ENCODE measurements at regions not wholly inside any gene's neighbourhood (a gene's known extent, or its start where the extent isn't known, plus 50 kb on each side); places are given as distances from the start of the nearest gene placed in this dataset.

- H3K9ac ChIP-seq (ENCODE audit: low read depth, low read length, poor library complexity): no peak overlapping the region
- no peak overlapping the region for H4K8ac ChIP-seq (ENCODE audit: low read depth, low read length)
- H2BK5ac ChIP-seq (ENCODE audit: low read length): no peak overlapping the region
- no peak overlapping the region for H3K4me3 ChIP-seq (ENCODE audit: low read length in 2 of 2)
- no peak overlapping the region for H3K14ac ChIP-seq (ENCODE audit: low read length)
- no peak overlapping the region for H2BK120ac ChIP-seq (ENCODE audit: low read depth, low read length)
- no CpG with 5 or more reads among the region's 3 CpGs for WGBS, 2 donors (ENCODE audit: extremely low coverage in 2 of 2, insufficient read length in 2 of 2, insufficient replicate concordance in 1 of 2)
- no peaks in the 10 kb centered on the region for H3K36me3 ChIP-seq (replicated peaks in 1 of 2; ENCODE audit: control insufficient read depth in 2 of 2, insufficient read depth in 2 of 2, low read length in 2 of 2)
- no peak overlapping the region for H3K18ac ChIP-seq (ENCODE audit: low read length)
- no peak overlapping the region for H2BK12ac ChIP-seq (ENCODE audit: low read length)
- H2AK5ac ChIP-seq (ENCODE audit: low read depth, low read length): no peak overlapping the region
- H4K91ac ChIP-seq (ENCODE audit: low read depth, low read length, poor library complexity): no peak overlapping the region
- no peak overlapping the region for H3K23ac ChIP-seq (ENCODE audit: low read depth, low read length, poor library complexity)
- H2AFZ ChIP-seq (ENCODE audit: low read length): no peak overlapping the region
- H3K27ac ChIP-seq (replicated peaks; ENCODE audit: low read length): no peak overlapping the region
- no peaks in the 10 kb centered on the region for H3K4me1 ChIP-seq (ENCODE audit: control insufficient read depth in 2 of 2, insufficient read depth in 1 of 2, low read depth in 1 of 2, low read length in 2 of 2)
- H2BK15ac ChIP-seq (ENCODE audit: low read length): no peak overlapping the region
- no peak overlapping the region for H3K4me2 ChIP-seq (ENCODE audit: insufficient read depth, low read length, poor library complexity, severe bottlenecking)
- no peaks in the 10 kb centered on the region for H3K79me1 ChIP-seq (ENCODE audit: low read depth, low read length)
- no peak overlapping the region for H3K4ac ChIP-seq (ENCODE audit: low read length)
- H3K9me3 ChIP-seq (replicated peaks in 1 of 2; ENCODE audit: control insufficient read depth in 2 of 2, insufficient read depth in 1 of 2, low read depth in 1 of 2, low read length in 2 of 2): no peaks in the 10 kb centered on the region
- no peaks in the 10 kb centered on the region for H3K27me3 ChIP-seq (ENCODE audit: control insufficient read depth in 3 of 3, insufficient read depth in 3 of 3, low read depth in 1 of 3, low read length in 3 of 3)
- no peak for DNase-seq (ENCODE audit: low spot score)
These were observed 468.2 kb downstream of the MIAT start for GRCh38 chr22:27125539-27125938.

GRCh38 chr22:27127911-27128310 is 470.5 kb downstream of the MIAT start:
- no peak overlapping the region for H3K14ac ChIP-seq (ENCODE audit: low read length)
- H2BK15ac ChIP-seq (ENCODE audit: low read length): no peak overlapping the region
- no peak overlapping the region for H2BK12ac ChIP-seq (ENCODE audit: low read length)
- H3K27ac ChIP-seq (replicated peaks; ENCODE audit: low read length): no peak overlapping the region
- H3K36me3 ChIP-seq (replicated peaks in 1 of 2; ENCODE audit: control insufficient read depth in 2 of 2, insufficient read depth in 2 of 2, low read length in 2 of 2): no peaks in the 10 kb centered on the region
- no peak for DNase-seq (ENCODE audit: low spot score)
- no peak overlapping the region for H3K4ac ChIP-seq (ENCODE audit: low read length)
- no peak overlapping the region for H2BK5ac ChIP-seq (ENCODE audit: low read length)
- H3K4me3 ChIP-seq (ENCODE audit: low read length in 2 of 2): no peak overlapping the region
- H3K9me3 ChIP-seq (replicated peaks in 1 of 2; ENCODE audit: control insufficient read depth in 2 of 2, insufficient read depth in 1 of 2, low read depth in 1 of 2, low read length in 2 of 2): no peaks in the 10 kb centered on the region
- no peaks in the 10 kb centered on the region for H3K27me3 ChIP-seq (ENCODE audit: control insufficient read depth in 3 of 3, insufficient read depth in 3 of 3, low read depth in 1 of 3, low read length in 3 of 3)
- H2AK5ac ChIP-seq (ENCODE audit: low read depth, low read length): no peak overlapping the region
- no CpG with 5 or more reads among the region's 5 CpGs for WGBS, 2 donors (ENCODE audit: extremely low coverage in 2 of 2, insufficient read length in 2 of 2, insufficient replicate concordance in 1 of 2)
- H2BK120ac ChIP-seq (ENCODE audit: low read depth, low read length): no peak overlapping the region
- H3K9ac ChIP-seq (ENCODE audit: low read depth, low read length, poor library complexity): no peak overlapping the region
- H4K91ac ChIP-seq (ENCODE audit: low read depth, low read length, poor library complexity): no peak overlapping the region
- H3K4me1 ChIP-seq (ENCODE audit: control insufficient read depth in 2 of 2, insufficient read depth in 1 of 2, low read depth in 1 of 2, low read length in 2 of 2): no peaks in the 10 kb centered on the region
- H3K79me1 ChIP-seq (ENCODE audit: low read depth, low read length): no peaks in the 10 kb centered on the region
- no peak overlapping the region for H3K4me2 ChIP-seq (ENCODE audit: insufficient read depth, low read length, poor library complexity, severe bottlenecking)
- H3K23ac ChIP-seq (ENCODE audit: low read depth, low read length, poor library complexity): no peak overlapping the region
- H2AFZ ChIP-seq (ENCODE audit: low read length): no peak overlapping the region
- H3K18ac ChIP-seq (ENCODE audit: low read length): no peak overlapping the region
- no peak overlapping the region for H4K8ac ChIP-seq (ENCODE audit: low read depth, low read length)

GRCh38 chr22:27128461-27129085 is 471.2 kb downstream of the MIAT start:
- H3K4me3 ChIP-seq (ENCODE audit: low read length in 2 of 2): no peak overlapping the region
- no peak overlapping the region for H4K8ac ChIP-seq (ENCODE audit: low read depth, low read length)
- no peak overlapping the region for H2AFZ ChIP-seq (ENCODE audit: low read length)
- peak overlapping the region; percentile 70 for H2AK5ac ChIP-seq (ENCODE audit: low read depth, low read length)
- no peak overlapping the region for H3K23ac ChIP-seq (ENCODE audit: low read depth, low read length, poor library complexity)
- no peak overlapping the region for H2BK15ac ChIP-seq (ENCODE audit: low read length)
- H3K27me3 ChIP-seq (ENCODE audit: control insufficient read depth in 3 of 3, insufficient read depth in 3 of 3, low read depth in 1 of 3, low read length in 3 of 3): no peaks in the 10 kb centered on the region
- H3K14ac ChIP-seq (ENCODE audit: low read length): no peak overlapping the region
- H2BK120ac ChIP-seq (ENCODE audit: low read depth, low read length): no peak overlapping the region
- peak overlapping the region; percentile 55 for H3K18ac ChIP-seq (ENCODE audit: low read length)
- no peak overlapping the region for H2BK12ac ChIP-seq (ENCODE audit: low read length)
- no peak overlapping the region for H3K9ac ChIP-seq (ENCODE audit: low read depth, low read length, poor library complexity)
- no peak overlapping the region for H2BK5ac ChIP-seq (ENCODE audit: low read length)
- H3K27ac ChIP-seq (replicated peaks; ENCODE audit: low read length): no peak overlapping the region
- H4K91ac ChIP-seq (ENCODE audit: low read depth, low read length, poor library complexity): no peak overlapping the region
- no peak for DNase-seq (ENCODE audit: low spot score)
- no peak overlapping the region for H3K4me2 ChIP-seq (ENCODE audit: insufficient read depth, low read length, poor library complexity, severe bottlenecking)
- no peaks in the 10 kb centered on the region for H3K36me3 ChIP-seq (replicated peaks in 1 of 2; ENCODE audit: control insufficient read depth in 2 of 2, insufficient read depth in 2 of 2, low read length in 2 of 2)
- H3K79me1 ChIP-seq (ENCODE audit: low read depth, low read length): no peaks in the 10 kb centered on the region
- no peak overlapping the region for H3K4ac ChIP-seq (ENCODE audit: low read length)
- WGBS, 2 donors (ENCODE audit: extremely low coverage in 2 of 2, insufficient read length in 2 of 2, insufficient replicate concordance in 1 of 2): no CpG with 5 or more reads among the region's 9 CpGs
- peaks cover 0 to 4% of the 10 kb centered on the region in 2 donors for H3K4me1 ChIP-seq (ENCODE audit: control insufficient read depth in 2 of 2, insufficient read depth in 1 of 2, low read depth in 1 of 2, low read length in 2 of 2)
- H3K9me3 ChIP-seq (replicated peaks in 1 of 2; ENCODE audit: control insufficient read depth in 2 of 2, insufficient read depth in 1 of 2, low read depth in 1 of 2, low read length in 2 of 2): no peaks in the 10 kb centered on the region

GRCh38 chr22:27129266-27129665 is 471.9 kb downstream of the MIAT start:
- Histone ChIP-seq H2BK12ac (ENCODE audit: low read length) (no peak overlapping the region), H3K4me1 (ENCODE audit: control insufficient read depth in 2 of 2, insufficient read depth in 1 of 2, low read depth in 1 of 2, low read length in 2 of 2) (peaks cover 0 to 10% of the 10 kb centered on the region in 2 donors), H4K8ac (ENCODE audit: low read depth, low read length) (no peak overlapping the region), H4K91ac (ENCODE audit: low read depth, low read length, poor library complexity) (no peak overlapping the region), H3K36me3 (replicated peaks in 1 of 2; ENCODE audit: control insufficient read depth in 2 of 2, insufficient read depth in 2 of 2, low read length in 2 of 2) (no peaks in the 10 kb centered on the region), H3K9ac (ENCODE audit: low read depth, low read length, poor library complexity) (no peak overlapping the region), H2AFZ (ENCODE audit: low read length) (no peak overlapping the region), H2BK15ac (ENCODE audit: low read length) (no peak overlapping the region), H2BK120ac (ENCODE audit: low read depth, low read length) (no peak overlapping the region), H3K9me3 (replicated peaks in 1 of 2; ENCODE audit: control insufficient read depth in 2 of 2, insufficient read depth in 1 of 2, low read depth in 1 of 2, low read length in 2 of 2) (no peaks in the 10 kb centered on the region), H3K27ac (replicated peaks; ENCODE audit: low read length) (no peak overlapping the region), H2BK5ac (ENCODE audit: low read length) (no peak overlapping the region), H3K27me3 (ENCODE audit: control insufficient read depth in 3 of 3, insufficient read depth in 3 of 3, low read depth in 1 of 3, low read length in 3 of 3) (no peaks in the 10 kb centered on the region), H3K18ac (ENCODE audit: low read length) (no peak overlapping the region), H2AK5ac (ENCODE audit: low read depth, low read length) (no peak overlapping the region), H3K4me2 (ENCODE audit: insufficient read depth, low read length, poor library complexity, severe bottlenecking) (no peak overlapping the region), H3K14ac (ENCODE audit: low read length) (no peak overlapping the region), H3K4ac (ENCODE audit: low read length) (no peak overlapping the region), H3K23ac (ENCODE audit: low read depth, low read length, poor library complexity) (no peak overlapping the region), H3K79me1 (ENCODE audit: low read depth, low read length) (no peaks in the 10 kb centered on the region), H3K4me3 (ENCODE audit: low read length in 2 of 2) (no peak overlapping the region)
- WGBS, 2 donors (ENCODE audit: extremely low coverage in 2 of 2, insufficient read length in 2 of 2, insufficient replicate concordance in 1 of 2): no CpG with 5 or more reads among the region's 2 CpGs
- DNase-seq (ENCODE audit: low spot score): no peak

Data from neuronal stem cell (in vitro differentiated cells).